NCI-H1092 (cell line): ENCODE measurements at regions not wholly inside any gene's neighbourhood (a gene's known extent, or its start where the extent isn't known, plus 50 kb on each side); places are given as distances from the start of the nearest gene placed in this dataset.
A peak's percentile ranks its signal among the peaks of the same experiment; 100 is the strongest.
"Not testable (repeated sequence)": the region's sequence is repeated elsewhere in the genome, so short reads cannot be mapped to it uniquely, and the experiment has no call there.

Experiments
- DNase-seq: peaks from one replicate; lab custom pipeline; 2025; lab: John Stamatoyannopoulos, UW

GRCh38 chrX:40530509-40530908, 50.3 kb upstream of the ATP6AP2 start:
- DNase-seq = no peak

GRCh38 chrX:40527543-40527942, 53.2 kb upstream of the ATP6AP2 start:
- no peak for DNase-seq

- DNase-seq = no peak
Measured at GRCh38 chrX:40526412-40526811, 54.4 kb upstream of the ATP6AP2 start.

GRCh38 chrX:40525901-40526300, 54.9 kb upstream of the ATP6AP2 start:
- DNase-seq = not testable (repeated sequence)

- DNase-seq = no peak
Measured at GRCh38 chrX:40524423-40524822, 56.3 kb upstream of the ATP6AP2 start.

GRCh38 chrX:40523852-40524251, 56.9 kb upstream of the ATP6AP2 start:
- no peak for DNase-seq

- no peak for DNase-seq
Measured at GRCh38 chrX:40521868-40522450, 58.8 kb upstream of the ATP6AP2 start.

GRCh38 chrX:40514376-40514775, 66.4 kb upstream of the ATP6AP2 start:
- DNase-seq = no peak

GRCh38 chrX:40513835-40514234, 66.9 kb upstream of the ATP6AP2 start:
- DNase-seq = no peak

GRCh38 chrX:40513012-40513411, 67.8 kb upstream of the ATP6AP2 start:
- no peak for DNase-seq

GRCh38 chrX:40511258-40511657, 69.5 kb upstream of the ATP6AP2 start:
- no peak for DNase-seq

- DNase-seq = no peak
Measured at GRCh38 chrX:40508560-40508959, 72.2 kb upstream of the ATP6AP2 start.

- no peak for DNase-seq
Measured at GRCh38 chrX:40506201-40506985, 74.4 kb upstream of the ATP6AP2 start.

- no peak for DNase-seq
Measured at GRCh38 chrX:40504801-40505605, 75.8 kb upstream of the ATP6AP2 start.

GRCh38 chrX:40503094-40503493, 77.7 kb upstream of the ATP6AP2 start:
- DNase-seq = no peak

- no peak for DNase-seq
Measured at GRCh38 chrX:40502688-40503087, 78.1 kb upstream of the ATP6AP2 start.

GRCh38 chrX:40501164-40501855, 79.5 kb upstream of the ATP6AP2 start:
- DNase-seq = no peak

GRCh38 chrX:40496728-40497127, 84.0 kb upstream of the ATP6AP2 start:
- DNase-seq = peak; percentile 12

GRCh38 chrX:40495659-40496058, 85.1 kb upstream of the ATP6AP2 start:
- no peak for DNase-seq

- no peak for DNase-seq
Measured at GRCh38 chrX:40494005-40494404, 86.8 kb upstream of the ATP6AP2 start.

GRCh38 chrX:40488296-40488695, 92.5 kb upstream of the ATP6AP2 start:
- no peak for DNase-seq

GRCh38 chrX:40485973-40486372, 94.8 kb upstream of the ATP6AP2 start:
- DNase-seq = no peak
